GM18951 (cell line): ENCODE measurements at regions not wholly inside any gene's neighbourhood (a gene's known extent, or its start where the extent isn't known, plus 50 kb on each side); places are given as distances from the start of the nearest gene placed in this dataset.

Source experiments
- POLR2A ChIP-seq: IDR thresholded peaks from 4 replicates; pipeline ENCODE4 v1.6.1; 2011; ENCODE audit warnings: mild to moderate bottlenecking; ENCODE audit not compliant: insufficient read length, insufficient read depth; ENCODE audit errors: extremely low read depth
- in situ Hi-C: fragments of 300-500 bp; cut with MboI; formaldehyde crosslinking; loops from one replicate; pipeline ENCODE4 v1.12.0; 2022; ENCODE audit warnings: low sequenced_read_pairs, mixed read lengths, inconsistent platforms; ENCODE audit not compliant: unreplicated experiment

DNA sequence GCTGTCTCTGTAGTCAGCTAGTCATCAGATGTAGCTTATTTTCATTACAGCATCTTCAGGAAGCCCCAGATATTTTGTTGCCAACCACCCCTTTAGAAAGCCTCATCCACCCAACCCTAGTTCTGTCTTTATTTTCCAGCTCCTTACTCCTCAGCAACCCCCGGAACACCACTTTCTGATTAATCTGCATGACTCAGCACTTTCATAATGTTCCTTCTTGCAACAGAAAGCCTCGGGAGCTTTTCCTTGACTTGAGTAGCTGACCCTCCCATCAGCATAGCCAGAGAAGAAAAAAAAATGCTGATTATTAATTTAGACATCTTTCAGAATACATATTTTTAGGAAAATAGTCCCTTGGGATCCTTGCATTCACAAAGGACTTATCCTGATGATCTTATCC is 244.0 kb upstream of the CXCL12 start:
- TF ChIP-seq POLR2A: no peak
- in situ Hi-C loops: no loop called here

DNA sequence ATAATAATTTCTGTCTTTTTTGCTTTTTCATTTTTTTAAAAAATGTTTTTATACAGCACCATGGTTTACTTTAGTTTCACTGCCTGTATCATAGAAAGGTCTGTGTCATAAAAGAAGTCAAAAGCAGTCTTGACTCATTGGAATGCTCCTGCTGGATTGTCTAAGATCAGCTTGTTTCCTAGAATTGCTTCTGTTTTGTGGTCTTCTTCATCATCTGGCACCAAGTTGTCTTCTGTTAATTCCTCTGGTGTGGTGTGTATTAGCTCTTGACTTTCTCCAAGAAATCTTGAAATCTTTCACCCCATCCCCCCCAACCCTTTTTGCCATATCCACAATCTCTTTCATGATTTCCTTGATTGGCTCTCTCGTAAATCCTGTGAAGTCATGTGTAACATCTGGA is 250.3 kb upstream of the CXCL12 start:
- in situ Hi-C loops: no loop called here
- TF ChIP-seq POLR2A: no peak

DNA sequence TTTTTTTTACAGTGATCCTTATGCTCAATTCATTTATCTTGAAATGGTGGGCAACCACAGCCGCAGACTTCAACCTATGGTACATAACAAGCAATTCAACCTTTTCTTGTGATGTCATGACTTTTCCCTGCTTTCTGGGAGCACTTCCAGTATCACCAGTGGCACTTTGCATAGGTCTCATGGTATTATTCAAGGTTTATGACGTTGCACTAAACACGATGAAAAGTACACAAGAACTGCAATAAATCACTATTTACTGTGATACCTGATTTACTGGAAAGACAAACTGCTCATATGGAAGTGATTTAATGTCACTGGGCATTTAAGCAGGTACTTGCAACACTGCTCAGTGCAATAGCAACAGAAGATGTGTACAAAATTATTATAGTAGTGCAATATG is 251.7 kb upstream of the CXCL12 start:
- in situ Hi-C loops: no loop called here
- no peak for TF ChIP-seq POLR2A

DNA sequence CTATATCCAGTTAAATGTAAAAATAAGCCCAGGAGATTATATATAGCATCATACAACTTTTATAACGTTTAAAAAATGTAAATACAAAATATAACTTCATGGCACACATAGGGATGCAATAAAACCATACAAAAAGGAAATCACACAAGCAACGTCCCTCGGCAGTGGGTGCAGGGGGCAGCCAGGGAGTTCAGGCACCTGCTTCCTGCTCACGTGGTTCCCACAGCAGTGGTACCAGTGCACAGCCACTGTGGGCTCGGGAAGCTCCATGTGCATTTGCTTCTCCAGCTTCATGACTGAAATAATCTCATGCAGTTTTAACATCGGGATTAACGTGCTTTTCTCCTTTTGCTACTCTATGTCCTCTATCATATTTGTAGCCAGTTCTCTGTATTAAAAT is 255.5 kb upstream of the CXCL12 start:
- in situ Hi-C loops: no loop called here
- TF ChIP-seq POLR2A: no peak

DNA sequence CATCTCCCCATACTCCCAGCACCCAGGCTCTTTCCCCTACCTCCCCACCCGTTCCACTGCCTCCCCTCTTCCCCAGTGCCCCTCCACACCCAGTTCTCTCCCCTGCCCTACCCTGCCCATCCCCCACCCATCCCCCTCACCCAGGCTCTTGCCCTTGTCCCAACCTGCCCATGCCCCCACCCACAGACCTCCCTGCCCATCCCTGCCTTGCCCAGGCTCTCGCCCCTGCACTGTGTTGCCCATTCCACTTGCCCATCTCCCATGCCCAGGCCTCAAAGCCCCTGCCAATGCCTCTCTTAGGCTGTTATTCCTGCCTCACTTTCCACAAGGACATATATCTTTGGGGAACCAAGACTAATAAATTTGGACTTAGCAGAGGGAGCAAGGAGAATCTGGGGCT is 262.6 kb upstream of the CXCL12 start:
- in situ Hi-C loops: no loop called here
- no peak for TF ChIP-seq POLR2A

DNA sequence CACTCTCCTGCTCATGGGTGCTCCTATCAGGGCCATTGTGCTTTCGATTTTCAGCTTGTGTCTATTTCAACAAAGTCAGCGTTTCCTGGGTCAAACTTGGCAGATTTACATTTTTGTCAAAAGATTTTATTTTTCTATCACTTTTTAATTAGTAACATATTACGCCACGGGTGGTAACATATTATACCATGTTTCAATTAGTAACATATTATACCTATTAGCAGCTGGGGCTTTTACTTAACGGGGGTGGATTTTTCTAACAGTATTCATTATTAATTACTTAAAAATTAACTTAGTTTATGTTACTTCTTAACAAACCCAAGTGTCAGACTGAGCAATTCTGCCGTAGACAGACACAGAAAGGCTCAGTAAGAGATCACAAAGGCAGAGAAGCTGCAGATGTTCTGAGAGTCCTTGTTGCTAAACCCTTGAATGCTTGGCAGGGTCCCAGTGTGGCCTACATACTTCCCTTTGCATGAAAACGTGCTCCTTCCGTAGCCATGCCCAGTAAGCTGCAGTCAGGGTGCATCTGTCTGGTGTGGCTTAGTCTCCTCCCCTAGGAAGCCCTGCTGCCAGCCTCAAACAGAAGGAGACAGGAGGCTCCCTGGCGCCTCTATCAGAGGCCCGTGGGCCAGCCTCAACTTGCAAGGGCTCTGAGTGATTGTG is 263.1 kb upstream of the CXCL12 start:
- in situ Hi-C loops: no loop called here
- TF ChIP-seq POLR2A: no peak

DNA sequence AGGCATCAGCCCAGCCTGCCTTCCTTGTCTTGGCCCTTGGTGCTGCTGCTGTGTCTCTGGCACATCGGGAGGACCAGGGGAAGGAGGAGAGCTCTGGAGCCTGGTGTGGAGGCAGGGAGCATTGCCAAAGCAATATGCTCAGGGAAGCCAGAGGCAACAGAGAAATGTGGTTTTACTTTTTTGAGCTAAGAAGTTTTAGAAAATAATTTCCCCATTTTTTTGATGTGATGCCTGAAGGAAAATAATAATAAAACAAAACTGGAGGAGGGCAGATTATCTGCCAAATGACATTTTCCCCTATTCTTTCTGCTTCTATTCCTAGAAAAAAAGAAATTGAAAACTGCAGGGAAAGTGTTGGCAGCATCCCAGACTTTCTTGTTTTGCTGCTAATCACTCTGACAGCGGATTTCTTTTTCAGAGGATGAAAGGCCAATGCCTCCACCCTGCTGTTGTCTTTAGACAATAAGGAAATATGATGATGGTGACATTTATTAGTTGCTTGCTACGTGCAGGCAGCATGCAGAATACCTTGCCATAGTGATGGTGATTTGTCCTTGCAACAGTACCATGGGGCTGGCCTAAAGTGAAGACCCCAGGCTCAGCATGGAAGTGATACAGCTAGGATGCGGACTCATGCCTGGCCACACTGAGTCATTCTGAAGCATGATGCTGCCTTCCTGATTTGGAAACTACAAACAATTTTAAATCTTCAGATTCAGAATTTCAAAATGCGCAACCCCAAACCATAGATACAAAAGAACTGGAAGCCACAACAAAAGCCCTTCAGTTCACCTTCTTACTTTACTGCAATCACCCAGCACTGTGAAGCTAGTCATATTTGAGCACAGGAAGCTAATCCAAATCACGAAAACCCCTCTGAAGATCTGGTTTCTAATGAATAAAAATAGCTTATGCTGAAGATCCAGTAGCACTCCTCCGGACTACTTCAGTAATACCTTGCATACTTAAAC is 260.2 kb upstream of the TMEM72 start:
- no peak for TF ChIP-seq POLR2A
- in situ Hi-C loops: no loop called here

DNA sequence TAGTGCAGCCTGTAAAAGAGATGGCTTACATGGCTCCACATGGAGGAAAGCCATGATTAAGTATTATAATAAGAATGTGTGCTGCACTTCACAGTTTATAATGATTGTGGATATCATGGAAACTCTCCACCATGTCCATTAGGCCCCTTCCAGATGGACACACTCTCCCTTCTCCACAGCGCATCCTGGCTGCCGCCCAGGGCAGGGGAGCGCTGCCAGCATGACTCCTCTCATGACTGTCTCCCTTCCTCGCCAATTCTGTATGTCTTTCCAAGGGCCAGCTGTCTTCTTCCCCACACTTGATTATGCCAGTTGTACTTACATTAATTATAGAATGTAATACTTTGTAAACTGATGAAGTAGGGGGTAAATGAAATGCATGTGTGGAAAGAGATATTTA is 259.3 kb upstream of the TMEM72 start:
- no peak for TF ChIP-seq POLR2A
- in situ Hi-C loops: no loop called here

DNA sequence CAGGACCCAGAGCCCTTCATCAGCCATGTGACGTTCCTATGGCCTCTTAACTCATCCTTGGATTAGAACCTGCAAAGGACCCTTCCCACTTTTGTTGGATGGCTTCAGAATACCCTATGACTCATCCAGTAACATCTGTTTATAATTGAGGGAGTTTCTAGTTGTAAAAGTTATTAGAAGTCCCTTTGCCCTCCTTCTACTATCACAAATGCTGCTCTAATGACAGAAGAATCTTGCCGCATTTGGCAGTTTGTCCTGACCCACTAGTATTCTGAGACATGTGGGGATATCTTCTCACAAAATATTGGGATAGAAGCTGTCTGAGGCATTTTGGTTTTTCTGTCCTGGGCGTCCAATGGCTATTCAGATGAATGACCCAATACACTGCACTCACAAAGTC is 251.8 kb upstream of the TMEM72 start:
- no peak for TF ChIP-seq POLR2A
- in situ Hi-C loops: no loop called here

DNA sequence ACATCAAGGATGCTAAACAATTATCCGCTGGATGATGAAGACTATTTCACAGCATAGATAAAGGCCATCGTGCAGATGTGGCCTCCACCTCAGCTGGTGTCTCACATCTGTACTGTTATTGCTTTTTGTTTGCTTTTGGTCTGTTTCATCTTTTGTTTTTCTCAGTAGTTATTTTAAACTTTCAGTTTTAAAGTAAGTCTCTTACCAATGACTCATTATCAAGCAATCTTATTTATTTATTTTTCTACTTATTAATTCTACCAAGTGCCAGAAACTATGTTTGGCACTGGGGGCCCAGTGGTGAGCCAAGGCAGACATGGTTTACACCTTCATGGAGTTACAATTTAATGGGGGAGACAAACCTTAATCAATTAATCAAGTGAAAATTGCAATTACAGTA is 250.9 kb upstream of the TMEM72 start:
- no peak for TF ChIP-seq POLR2A
- in situ Hi-C loops: no loop called here

DNA sequence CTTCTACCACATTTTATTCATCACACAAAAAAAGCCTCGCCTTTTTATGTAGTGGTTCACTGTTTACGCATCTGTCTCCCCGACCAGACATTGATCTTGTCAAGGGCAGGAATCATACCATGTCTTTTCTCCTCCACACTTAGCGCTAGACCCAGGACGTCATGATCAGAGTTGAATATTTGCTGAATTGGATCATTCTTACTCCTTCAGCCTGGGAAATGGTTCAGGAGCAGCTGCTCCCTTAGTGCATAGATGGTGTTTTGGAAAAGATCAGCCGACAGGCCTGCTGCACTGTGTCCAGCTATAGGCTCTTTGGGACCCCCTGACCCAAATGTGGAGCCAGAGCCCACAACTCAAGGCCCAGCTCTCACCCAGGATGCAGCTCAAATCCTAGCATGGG is 249.1 kb upstream of the TMEM72 start:
- in situ Hi-C loops: no loop called here
- no peak for TF ChIP-seq POLR2A

DNA sequence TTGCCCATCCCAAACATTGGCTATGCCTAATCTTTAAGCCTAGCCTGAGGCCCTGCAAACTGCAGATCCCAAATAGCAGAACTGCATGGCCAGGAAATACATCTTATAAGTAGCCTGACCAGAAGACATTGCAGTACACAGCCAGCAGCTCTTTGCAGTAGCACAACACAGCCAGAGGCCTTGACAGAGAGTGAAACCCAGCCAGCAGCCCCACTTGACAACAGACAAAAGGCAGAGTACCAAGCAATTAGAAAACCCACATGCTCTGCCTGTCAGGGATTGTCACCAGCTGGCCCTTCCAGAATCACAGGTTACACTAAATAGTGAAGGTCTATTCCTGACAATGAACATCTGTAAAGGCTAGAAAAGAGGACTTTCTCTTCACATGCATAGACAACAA is 242.8 kb upstream of the TMEM72 start:
- no peak for TF ChIP-seq POLR2A
- in situ Hi-C loops: no loop called here

DNA sequence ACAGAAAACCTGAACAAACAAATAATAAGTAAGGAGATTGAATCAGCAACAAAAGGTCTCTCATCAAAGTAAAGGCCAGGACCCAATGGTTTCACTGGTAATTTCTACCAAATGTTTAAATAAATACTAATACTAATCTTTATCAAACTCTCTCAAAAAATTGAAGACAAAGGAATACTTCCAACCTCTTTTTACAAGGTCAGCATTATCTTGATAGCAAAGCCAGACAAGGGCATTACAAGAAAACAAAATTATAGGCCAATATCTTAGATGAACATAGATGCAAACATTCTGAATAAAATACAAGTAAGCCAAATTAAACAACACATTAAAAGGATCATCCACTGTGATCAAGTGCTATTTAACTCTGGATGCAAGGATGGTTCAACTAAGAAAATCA is 239.8 kb upstream of the TMEM72 start:
- in situ Hi-C loops: no loop called here
- no peak for TF ChIP-seq POLR2A
